Psoas muscle (tissue), 7 donors: ENCODE measurements at regions not wholly inside any gene's neighbourhood (a gene's known extent, or its start where the extent isn't known, plus 50 kb on each side); places are given as distances from the start of the nearest gene placed in this dataset.

Experiments used
- ATAC-seq, 4 donors: fragments of 200-7000 bp; cut with Tn5 transposase; one replicate each; pipeline ENCODE4 v1.9.1; 2020; ENCODE audit warnings: moderate library complexity in 3 of 4, mild to moderate bottlenecking in 2 of 4
- DNase-seq, 2 donors: peaks; one replicate each; pipeline ENCODE4 v3.0.0-alpha.2; 2020
- H3K27ac ChIP-seq: fragments of 200-600 bp; one replicate; pipeline ENCODE4 v1.8.0; 2022
- H3K27me3 ChIP-seq, 3 donors: fragments of 200-600 bp in 1 of 3; one replicate each; pipeline versions ENCODE4 v1.6.1 to v1.8.0; 2013 to 2022; ENCODE audit warnings: low read length in 2 of 3, mild to moderate bottlenecking in 2 of 3, moderate library complexity in 1 of 3; ENCODE audit not compliant: insufficient read depth in 3 of 3
- H3K36me3 ChIP-seq, 2 donors: fragments of 200-600 bp in 1 of 2; one replicate each; pipeline versions ENCODE4 v1.6.1 to v1.8.0; 2013 to 2022; ENCODE audit warnings: low read depth in 1 of 2, mild to moderate bottlenecking in 1 of 2, moderate library complexity in 1 of 2; ENCODE audit not compliant: insufficient read depth in 1 of 2
- H3K4me1 ChIP-seq: fragments of 200-600 bp; one replicate; pipeline ENCODE4 v1.8.0; 2022
- H3K4me3 ChIP-seq: fragments of 200-600 bp; one replicate; pipeline ENCODE4 v1.8.0; 2022; ENCODE audit warnings: mild to moderate bottlenecking
- H3K9me3 ChIP-seq: fragments of 200-600 bp; one replicate; pipeline ENCODE4 v1.8.0; 2022
- WGBS, 3 donors: extraction: QIAGEN DNeasy Blood & Tissue Kit; methylation state at CpG; one replicate each; pipeline versions ENCODE4 v1.1.6 to v1.1.7; 2013; 5-methylcytosine and 5-hydroxymethylcytosine counted together
- intact Hi-C, 2 donors: fragments of 100-400 bp; cut with DNase I; formaldehyde crosslinking; loops; one replicate each; pipeline versions ENCODE4 v1.11.0 to v1.14.2; 2022
- TF ChIP-seq, protein P1 (sequence below): fragments of 200-600 bp; IDR thresholded peaks from one replicate; pipeline ENCODE4 v1.8.0; 2022; ENCODE audit warnings: antibody characterized with exemption
- donor health status: healthy with polysubstance abuse.
- donor health status: DM: no; HTN: no; CAD: no; lungs with moderate emphysema.
- donor health status: Bipolar disorder and iron deficiency.
- donor health status: healthy.
- donor health status: DM: yes; HTN: yes; CAD: no.
- donor health status: DM: no; HTN: no; CAD: no.
- donor health status: DM: yes; HTN: yes; CAD: no.

DNA sequence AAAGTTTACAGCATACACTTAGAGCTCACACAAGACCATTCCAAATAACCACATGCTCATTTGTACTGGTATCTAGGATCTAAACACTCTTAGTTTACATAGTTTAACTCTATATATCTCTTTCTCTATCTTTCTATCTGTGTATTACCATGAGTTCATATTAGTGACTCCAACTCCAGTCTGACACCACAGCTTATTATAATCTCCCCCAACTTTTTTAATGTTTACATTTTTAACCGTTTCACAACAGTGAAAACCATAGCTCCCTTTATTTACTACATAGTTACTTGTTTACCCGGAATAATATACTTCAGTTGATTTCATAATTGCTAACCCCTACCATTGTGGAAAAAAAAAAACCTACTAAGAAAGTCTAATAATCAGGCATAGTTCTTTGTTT, 362.4 kb upstream of the RGS17 start:
- Histone ChIP-seq H3K4me3 (no peak overlapping the region), H3K9me3 (no peaks in the 10 kb centered on the region), H3K27me3 (no peaks in the 10 kb centered on the region), H3K27ac (no peak overlapping the region), H3K4me1 (no peaks in the 10 kb centered on the region), H3K36me3 (no peaks in the 10 kb centered on the region)
- TF ChIP-seq, protein P1, sequence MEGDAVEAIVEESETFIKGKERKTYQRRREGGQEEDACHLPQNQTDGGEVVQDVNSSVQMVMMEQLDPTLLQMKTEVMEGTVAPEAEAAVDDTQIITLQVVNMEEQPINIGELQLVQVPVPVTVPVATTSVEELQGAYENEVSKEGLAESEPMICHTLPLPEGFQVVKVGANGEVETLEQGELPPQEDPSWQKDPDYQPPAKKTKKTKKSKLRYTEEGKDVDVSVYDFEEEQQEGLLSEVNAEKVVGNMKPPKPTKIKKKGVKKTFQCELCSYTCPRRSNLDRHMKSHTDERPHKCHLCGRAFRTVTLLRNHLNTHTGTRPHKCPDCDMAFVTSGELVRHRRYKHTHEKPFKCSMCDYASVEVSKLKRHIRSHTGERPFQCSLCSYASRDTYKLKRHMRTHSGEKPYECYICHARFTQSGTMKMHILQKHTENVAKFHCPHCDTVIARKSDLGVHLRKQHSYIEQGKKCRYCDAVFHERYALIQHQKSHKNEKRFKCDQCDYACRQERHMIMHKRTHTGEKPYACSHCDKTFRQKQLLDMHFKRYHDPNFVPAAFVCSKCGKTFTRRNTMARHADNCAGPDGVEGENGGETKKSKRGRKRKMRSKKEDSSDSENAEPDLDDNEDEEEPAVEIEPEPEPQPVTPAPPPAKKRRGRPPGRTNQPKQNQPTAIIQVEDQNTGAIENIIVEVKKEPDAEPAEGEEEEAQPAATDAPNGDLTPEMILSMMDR, result no peak
- intact Hi-C loops, result no loop called here
- WGBS, 3 donors, result 81 to 92% (median 90%) methylated on average over 2 of the region's 2 CpGs
- DNase-seq (no peak), ATAC-seq (no peak)

DNA sequence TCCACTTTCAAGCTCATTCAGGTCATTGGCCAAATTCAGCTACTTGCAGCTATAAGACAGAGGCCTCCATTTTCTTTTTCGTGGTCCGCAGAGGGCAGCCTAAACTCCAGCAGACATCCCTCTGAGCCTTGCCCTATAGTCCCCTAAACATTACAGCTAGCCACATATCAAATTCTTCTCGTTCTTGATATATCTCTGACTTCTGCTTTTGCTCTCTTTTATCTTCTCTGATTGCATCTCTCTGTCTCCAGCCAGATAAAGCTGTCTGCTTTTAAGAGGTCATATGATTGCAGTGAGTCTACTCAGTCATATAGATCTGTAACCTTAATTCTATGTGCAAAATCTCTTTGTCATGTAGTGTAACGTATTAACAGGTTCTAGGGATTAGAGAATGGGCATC, 358.4 kb upstream of the RGS17 start:
- no peak overlapping the region for H3K27ac ChIP-seq
- ATAC-seq (no peak), DNase-seq (no peak)
- H3K27me3 ChIP-seq, result no peaks in the 10 kb centered on the region
- H3K4me1 ChIP-seq, result no peaks in the 10 kb centered on the region
- TF ChIP-seq, protein P1, result no peak
- 73 to 80% (median 78%) methylated on average over 4 of the region's 4 CpGs for WGBS, 3 donors
- H3K9me3 ChIP-seq, result no peaks in the 10 kb centered on the region
- intact Hi-C loops, result no loop called here
- H3K4me3 ChIP-seq, result no peak overlapping the region
- H3K36me3 ChIP-seq, result no peaks in the 10 kb centered on the region

DNA sequence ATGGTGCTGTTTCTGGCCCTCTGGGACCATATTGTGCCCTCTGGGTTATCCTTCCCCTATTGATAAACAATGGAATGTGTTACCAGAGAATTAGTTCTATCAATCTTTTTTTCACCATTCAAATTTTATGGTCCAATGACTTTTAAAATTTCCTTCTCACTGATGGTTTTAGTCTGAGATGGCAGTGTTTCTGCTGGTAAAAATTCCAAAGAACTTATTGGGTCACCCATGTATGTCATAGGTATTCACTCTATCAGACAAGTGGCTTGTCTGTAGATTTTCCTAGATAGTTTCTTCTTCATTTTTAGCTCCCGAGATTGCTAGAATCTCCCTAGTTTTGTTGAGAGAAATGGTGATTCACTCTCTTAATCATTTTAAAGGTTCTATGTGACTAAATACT, 357.2 kb upstream of the RGS17 start:
- DNase-seq (no peak), ATAC-seq (no peak)
- no peaks in the 10 kb centered on the region for H3K27me3 ChIP-seq
- intact Hi-C loops, result no loop called here
- H3K27ac ChIP-seq, result no peak overlapping the region
- no peak overlapping the region for H3K4me3 ChIP-seq
- no peaks in the 10 kb centered on the region for H3K36me3 ChIP-seq
- TF ChIP-seq, protein P1, result no peak
- H3K4me1 ChIP-seq, result no peaks in the 10 kb centered on the region
- H3K9me3 ChIP-seq, result no peaks in the 10 kb centered on the region
- 90 to 97% (median 93%) methylated on average over 1 of the region's 1 CpG for WGBS, 3 donors

DNA sequence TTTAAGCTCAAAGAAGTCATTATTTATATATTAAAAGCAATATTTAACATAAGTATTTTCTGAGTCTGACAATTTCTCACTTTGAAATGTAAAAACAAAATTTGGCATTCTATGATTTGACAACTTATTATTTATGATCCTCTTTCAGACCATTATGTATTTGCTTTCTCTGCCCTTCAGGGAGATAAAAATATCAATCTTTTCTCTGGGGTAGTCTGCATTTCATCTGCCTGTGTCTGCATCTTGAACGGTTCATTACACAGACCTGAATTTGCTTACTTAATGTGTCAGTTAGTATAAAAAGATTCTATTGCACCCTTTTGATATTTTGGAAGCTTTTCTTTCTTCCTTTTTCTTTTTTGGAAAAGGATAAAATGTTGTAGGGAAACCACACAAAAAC, 354.0 kb upstream of the RGS17 start:
- intact Hi-C loops, result no loop called here
- ATAC-seq (no peak), DNase-seq (no peak)
- H3K4me3 ChIP-seq, result no peak overlapping the region
- no peaks in the 10 kb centered on the region for H3K36me3 ChIP-seq
- H3K27ac ChIP-seq, result no peak overlapping the region
- H3K9me3 ChIP-seq, result no peaks in the 10 kb centered on the region
- no peaks in the 10 kb centered on the region for H3K27me3 ChIP-seq
- TF ChIP-seq, protein P1, result no peak
- no peaks in the 10 kb centered on the region for H3K4me1 ChIP-seq
- 51 to 63% (median 57%) methylated on average over 1 of the region's 1 CpG for WGBS, 3 donors

DNA sequence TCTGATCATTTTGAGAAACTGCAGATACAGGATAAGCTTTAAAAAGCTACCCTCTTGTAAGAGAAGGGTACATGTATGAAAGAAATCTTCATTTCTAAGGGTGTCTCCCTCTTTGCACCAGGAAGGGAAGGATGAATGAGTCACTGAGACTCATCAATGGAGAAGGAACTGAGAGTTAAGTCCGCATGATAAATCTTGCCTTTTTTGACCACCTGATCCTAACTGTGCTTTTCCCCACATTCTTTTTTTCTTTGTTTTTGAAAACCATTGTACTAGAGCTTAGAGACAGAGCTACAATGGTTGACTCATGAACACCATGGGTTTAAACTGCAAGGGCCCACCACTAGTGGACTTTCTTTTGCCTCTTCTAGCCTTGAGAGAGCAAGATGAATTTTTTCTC, 353.0 kb upstream of the RGS17 start:
- TF ChIP-seq, protein P1, result no peak
- DNase-seq (no peak), ATAC-seq (no peak)
- no peaks in the 10 kb centered on the region for H3K9me3 ChIP-seq
- 94 to 95% (median 94%) methylated on average over 1 of the region's 1 CpG for WGBS, 3 donors
- H3K36me3 ChIP-seq, result no peaks in the 10 kb centered on the region
- no peaks in the 10 kb centered on the region for H3K27me3 ChIP-seq
- intact Hi-C loops, result no loop called here
- no peaks in the 10 kb centered on the region for H3K4me1 ChIP-seq
- H3K27ac ChIP-seq, result no peak overlapping the region
- no peak overlapping the region for H3K4me3 ChIP-seq
